ENCODE measurements at regions not wholly inside any gene's neighbourhood (a gene's known extent, or its start where the extent isn't known, plus 50 kb on each side); places are given as distances from the start of the nearest gene placed in this dataset.
A peak's percentile ranks its signal among the peaks of the same experiment; 100 is the strongest.

- WGBS (ENCODE audit: insufficient coverage, insufficient read length): no CpG with 5 or more reads among the region's 13 CpGs
- Histone ChIP-seq H3K4me1 (ENCODE audit: control insufficient read depth, insufficient read depth, low read length) (no peaks in the 10 kb centered on the region), H3K9me3 (ENCODE audit: control insufficient read depth, insufficient read depth, low read length) (no peaks in the 10 kb centered on the region), H3K36me3 (ENCODE audit: control insufficient read depth, insufficient read depth, low read length) (no peaks in the 10 kb centered on the region), H3K27ac (ENCODE audit: low read length) (no peak overlapping the region), H3K27me3 (ENCODE audit: control insufficient read depth, insufficient read depth, low read length) (no peaks in the 10 kb centered on the region), H3K4me3 (ENCODE audit: low read length) (no peak overlapping the region)
- DNase-seq (ENCODE audit: low read depth, low spot score): no peak
These were observed 119.6 kb upstream of the NFIB start for GRCh38 chr9:14433351-14434157.

- 100% methylated on average over 1 of the region's 1 CpG for WGBS (ENCODE audit: insufficient coverage, insufficient read length)
- Histone ChIP-seq H3K27ac (ENCODE audit: low read length) (no peak overlapping the region), H3K9me3 (ENCODE audit: control insufficient read depth, insufficient read depth, low read length) (no peaks in the 10 kb centered on the region), H3K4me3 (ENCODE audit: low read length) (no peak overlapping the region), H3K27me3 (ENCODE audit: control insufficient read depth, insufficient read depth, low read length) (no peaks in the 10 kb centered on the region), H3K36me3 (ENCODE audit: control insufficient read depth, insufficient read depth, low read length) (no peaks in the 10 kb centered on the region), H3K4me1 (ENCODE audit: control insufficient read depth, insufficient read depth, low read length) (no peaks in the 10 kb centered on the region)
- no peak for DNase-seq (ENCODE audit: low read depth, low spot score)
These were observed 118.9 kb upstream of the NFIB start for GRCh38 chr9:14432666-14433350.

GRCh38 chr9:14428781-14429230, 114.9 kb upstream of the NFIB start:
- Histone ChIP-seq H3K36me3 (ENCODE audit: control insufficient read depth, insufficient read depth, low read length) (no peaks in the 10 kb centered on the region), H3K4me1 (ENCODE audit: control insufficient read depth, insufficient read depth, low read length) (no peaks in the 10 kb centered on the region; the same call in 1 of the 2 replicates), H3K27me3 (ENCODE audit: control insufficient read depth, insufficient read depth, low read length) (no peaks in the 10 kb centered on the region), H3K4me3 (ENCODE audit: low read length) (no peak overlapping the region), H3K9me3 (ENCODE audit: control insufficient read depth, insufficient read depth, low read length) (no peaks in the 10 kb centered on the region), H3K27ac (ENCODE audit: low read length) (no peak overlapping the region)
- WGBS (ENCODE audit: insufficient coverage, insufficient read length): no CpG with 5 or more reads among the region's 11 CpGs
- peak; percentile 76 for DNase-seq (ENCODE audit: low read depth, low spot score)

- no peak for DNase-seq (ENCODE audit: low read depth, low spot score)
- no CpG with 5 or more reads among the region's 2 CpGs for WGBS (ENCODE audit: insufficient coverage, insufficient read length)
- Histone ChIP-seq H3K4me1 (ENCODE audit: control insufficient read depth, insufficient read depth, low read length) (no peaks in the 10 kb centered on the region; the same call in 1 of the 2 replicates), H3K36me3 (ENCODE audit: control insufficient read depth, insufficient read depth, low read length) (no peaks in the 10 kb centered on the region), H3K27me3 (ENCODE audit: control insufficient read depth, insufficient read depth, low read length) (no peaks in the 10 kb centered on the region), H3K9me3 (ENCODE audit: control insufficient read depth, insufficient read depth, low read length) (no peaks in the 10 kb centered on the region), H3K27ac (ENCODE audit: low read length) (no peak overlapping the region), H3K4me3 (ENCODE audit: low read length) (no peak overlapping the region)
These were observed 113.5 kb upstream of the NFIB start for GRCh38 chr9:14427419-14427818.

GRCh38 chr9:14424983-14425382, 111.0 kb upstream of the NFIB start:
- no CpG with 5 or more reads among the region's 4 CpGs for WGBS (ENCODE audit: insufficient coverage, insufficient read length)
- no peak overlapping the region for H3K27ac ChIP-seq (ENCODE audit: low read length)
- no peak for DNase-seq (ENCODE audit: low read depth, low spot score)

GRCh38 chr9:14424289-14424688, 110.3 kb upstream of the NFIB start:
- Histone ChIP-seq H3K4me1 (ENCODE audit: control insufficient read depth, insufficient read depth, low read length) (no peaks in the 10 kb centered on the region; the same call in 1 of the 2 replicates), H3K27ac (ENCODE audit: low read length) (no peak overlapping the region), H3K9me3 (ENCODE audit: control insufficient read depth, insufficient read depth, low read length) (no peaks in the 10 kb centered on the region), H3K4me3 (ENCODE audit: low read length) (no peak overlapping the region), H3K27me3 (ENCODE audit: control insufficient read depth, insufficient read depth, low read length) (no peaks in the 10 kb centered on the region), H3K36me3 (ENCODE audit: control insufficient read depth, insufficient read depth, low read length) (no peaks in the 10 kb centered on the region)
- DNase-seq (ENCODE audit: low read depth, low spot score): no peak
- WGBS (ENCODE audit: insufficient coverage, insufficient read length): no CpG with 5 or more reads among the region's 7 CpGs

More at GRCh38 chr9:14424983-14425382, 111.0 kb upstream of the NFIB start:
- no peaks in the 10 kb centered on the region for H3K27me3 ChIP-seq (ENCODE audit: control insufficient read depth, insufficient read depth, low read length)
- no peak overlapping the region for H3K4me3 ChIP-seq (ENCODE audit: low read length)
- no peaks in the 10 kb centered on the region for H3K36me3 ChIP-seq (ENCODE audit: control insufficient read depth, insufficient read depth, low read length)
- no peaks in the 10 kb centered on the region; the same call in 1 of the 2 replicates for H3K4me1 ChIP-seq (ENCODE audit: control insufficient read depth, insufficient read depth, low read length)
- H3K9me3 ChIP-seq (ENCODE audit: control insufficient read depth, insufficient read depth, low read length): no peaks in the 10 kb centered on the region

- no peaks in the 10 kb centered on the region for H3K27me3 ChIP-seq (ENCODE audit: control insufficient read depth, insufficient read depth, low read length)
- WGBS (ENCODE audit: insufficient coverage, insufficient read length): no CpG with 5 or more reads among the region's 6 CpGs
- no peak for DNase-seq (ENCODE audit: low read depth, low spot score)
- H3K9me3 ChIP-seq (ENCODE audit: control insufficient read depth, insufficient read depth, low read length): no peaks in the 10 kb centered on the region
- no peaks in the 10 kb centered on the region for H3K36me3 ChIP-seq (ENCODE audit: control insufficient read depth, insufficient read depth, low read length)
- H3K4me1 ChIP-seq (ENCODE audit: control insufficient read depth, insufficient read depth, low read length): no peaks in the 10 kb centered on the region; the same call in 1 of the 2 replicates
- H3K27ac ChIP-seq (ENCODE audit: low read length): no peak overlapping the region
- no peak overlapping the region for H3K4me3 ChIP-seq (ENCODE audit: low read length)
These were observed 109.9 kb upstream of the NFIB start for GRCh38 chr9:14423815-14424261.

GRCh38 chr9:14421291-14421690, 107.3 kb upstream of the NFIB start:
- no CpG with 5 or more reads among the region's 1 CpG for WGBS (ENCODE audit: insufficient coverage, insufficient read length)
- no peaks in the 10 kb centered on the region for H3K36me3 ChIP-seq (ENCODE audit: control insufficient read depth, insufficient read depth, low read length)
- H3K4me3 ChIP-seq (ENCODE audit: low read length): no peak overlapping the region
- H3K4me1 ChIP-seq (ENCODE audit: control insufficient read depth, insufficient read depth, low read length): peaks cover 1% of the 10 kb centered on the region; the same call in 1 of the 2 replicates
- no peaks in the 10 kb centered on the region for H3K27me3 ChIP-seq (ENCODE audit: control insufficient read depth, insufficient read depth, low read length)
- DNase-seq (ENCODE audit: low read depth, low spot score): no peak
- no peak overlapping the region for H3K27ac ChIP-seq (ENCODE audit: low read length)
- H3K9me3 ChIP-seq (ENCODE audit: control insufficient read depth, insufficient read depth, low read length): no peaks in the 10 kb centered on the region

GRCh38 chr9:14418941-14419937, 105.3 kb upstream of the NFIB start:
- Histone ChIP-seq H3K27ac (ENCODE audit: low read length) (no peak overlapping the region), H3K27me3 (ENCODE audit: control insufficient read depth, insufficient read depth, low read length) (no peaks in the 10 kb centered on the region), H3K9me3 (ENCODE audit: control insufficient read depth, insufficient read depth, low read length) (no peaks in the 10 kb centered on the region), H3K36me3 (ENCODE audit: control insufficient read depth, insufficient read depth, low read length) (no peaks in the 10 kb centered on the region), H3K4me3 (ENCODE audit: low read length) (no peak overlapping the region), H3K4me1 (ENCODE audit: control insufficient read depth, insufficient read depth, low read length) (peaks cover 1% of the 10 kb centered on the region; the same call in 1 of the 2 replicates)
- whole genome bisulfite sequencing (ENCODE audit: insufficient coverage, insufficient read length): no CpG with 5 or more reads among the region's 16 CpGs
- no peak for DNase-seq (ENCODE audit: low read depth, low spot score)
